ENCODE measurements at regions not wholly inside any gene's neighbourhood (a gene's known extent, or its start where the extent isn't known, plus 50 kb on each side); places are given as distances from the start of the nearest gene placed in this dataset.

DNA sequence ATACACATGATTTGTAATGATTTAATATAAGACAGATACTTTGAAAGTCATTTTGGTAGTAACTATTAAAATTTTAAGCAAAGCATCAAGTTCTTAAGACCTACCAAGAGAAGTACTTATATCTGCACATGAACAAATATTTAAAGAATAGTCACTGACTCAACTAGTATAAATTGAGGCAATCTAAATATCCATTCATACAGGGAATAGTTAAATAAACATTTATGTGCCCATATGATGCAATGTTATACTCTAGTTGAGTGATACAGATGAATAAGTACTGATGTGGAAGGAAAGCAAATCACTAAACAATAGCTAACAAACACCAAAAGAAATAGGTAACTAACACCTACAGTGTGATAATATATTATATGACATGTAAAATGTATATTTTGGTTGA is 527.7 kb downstream of the EPHA3 start:
- TF ChIP-seq, protein P1, sequence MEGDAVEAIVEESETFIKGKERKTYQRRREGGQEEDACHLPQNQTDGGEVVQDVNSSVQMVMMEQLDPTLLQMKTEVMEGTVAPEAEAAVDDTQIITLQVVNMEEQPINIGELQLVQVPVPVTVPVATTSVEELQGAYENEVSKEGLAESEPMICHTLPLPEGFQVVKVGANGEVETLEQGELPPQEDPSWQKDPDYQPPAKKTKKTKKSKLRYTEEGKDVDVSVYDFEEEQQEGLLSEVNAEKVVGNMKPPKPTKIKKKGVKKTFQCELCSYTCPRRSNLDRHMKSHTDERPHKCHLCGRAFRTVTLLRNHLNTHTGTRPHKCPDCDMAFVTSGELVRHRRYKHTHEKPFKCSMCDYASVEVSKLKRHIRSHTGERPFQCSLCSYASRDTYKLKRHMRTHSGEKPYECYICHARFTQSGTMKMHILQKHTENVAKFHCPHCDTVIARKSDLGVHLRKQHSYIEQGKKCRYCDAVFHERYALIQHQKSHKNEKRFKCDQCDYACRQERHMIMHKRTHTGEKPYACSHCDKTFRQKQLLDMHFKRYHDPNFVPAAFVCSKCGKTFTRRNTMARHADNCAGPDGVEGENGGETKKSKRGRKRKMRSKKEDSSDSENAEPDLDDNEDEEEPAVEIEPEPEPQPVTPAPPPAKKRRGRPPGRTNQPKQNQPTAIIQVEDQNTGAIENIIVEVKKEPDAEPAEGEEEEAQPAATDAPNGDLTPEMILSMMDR (IDR thresholded peaks at IDR 0.05; ENCODE audit: poor library complexity, severe bottlenecking): no peak
- TF ChIP-seq TAF1 (IDR thresholded peaks at IDR 0.05; ENCODE audit: low read depth) (no peak), EP300 (conservative IDR thresholded peaks at IDR 0.05; ENCODE audit: poor library complexity, severe bottlenecking) (no peak), POLR2AphosphoS5 (IDR thresholded peaks at IDR 0.05) (no peak)
